C4-2B (cell line): ENCODE measurements at regions not wholly inside any gene's neighbourhood (a gene's known extent, or its start where the extent isn't known, plus 50 kb on each side); places are given as distances from the start of the nearest gene placed in this dataset.

ENCODE experiments used
- CTCF ChIP-seq: fragments of 450-650 bp; conservative IDR thresholded peaks from 2 replicates; pipeline ENCODE4 v1.5.1; 2017; ENCODE audit warnings: mild to moderate bottlenecking
- ZFX ChIP-seq: fragments of 450-650 bp; IDR thresholded peaks from 2 replicates; pipeline ENCODE4 v1.6.1; 2017

GRCh38 chr9:105881654-105882349 is 187.5 kb downstream of the TMEM38B start:
- peak; percentile 96 for TF ChIP-seq CTCF
- TF ChIP-seq ZFX = no peak
